Cardiac muscle cell (in vitro differentiated cells and primary cell): ENCODE measurements at regions not wholly inside any gene's neighbourhood (a gene's known extent, or its start where the extent isn't known, plus 50 kb on each side); places are given as distances from the start of the nearest gene placed in this dataset.

Experiments used
- DNase-seq, 2 donors: peaks; one replicate each; pipeline versions ENCODE4 v3.0.0 to v3.0.0-alpha.2; 2010 to 2017; ENCODE audit warnings: low read depth in 1 of 2, low spot score in 1 of 2
- H3K27ac ChIP-seq: fragments of 200-600 bp; sonication (generic); 2 replicates; pipeline ENCODE4 v1.5.1; 2016
- H3K27me3 ChIP-seq: fragments of 200-600 bp; sonication (generic); 2 replicates; pipeline ENCODE4 v1.6.0; 2016; ENCODE audit warnings: control low read depth
- H3K36me3 ChIP-seq: fragments of 200-600 bp; sonication (generic); 2 replicates; pipeline ENCODE4 v1.5.1; 2016; ENCODE audit warnings: control low read depth
- H3K4me1 ChIP-seq: fragments of 200-600 bp; sonication (generic); 2 replicates; pipeline ENCODE4 v1.8.1; 2017; ENCODE audit warnings: low read depth, mild to moderate bottlenecking, mixed run types
- H3K4me3 ChIP-seq: fragments of 200-600 bp; sonication (generic); 2 replicates; pipeline ENCODE4 v1.5.1; 2016; ENCODE audit warnings: mild to moderate bottlenecking
- H3K9me3 ChIP-seq: fragments of 200-600 bp; sonication (generic); 2 replicates; pipeline ENCODE4 v1.5.1; 2017; ENCODE audit warnings: low read depth, mild to moderate bottlenecking, control low read depth
- CTCF ChIP-seq: IDR thresholded peaks from 2 replicates; pipeline ENCODE4 v1.5.1; 2012; ENCODE audit warnings: low read depth, mild to moderate bottlenecking, low read length

GRCh38 chr10:21172542-21172929 is 275.4 kb upstream of the NEBL start:
- Histone ChIP-seq H3K4me3 (peak overlapping the region; percentile 78), H3K36me3 (no peaks in the 10 kb centered on the region), H3K27ac (no peak overlapping the region), H3K4me1 (no peaks in the 10 kb centered on the region), H3K9me3 (no peaks in the 10 kb centered on the region), H3K27me3 (peaks cover 19% of the 10 kb centered on the region)
- DNase-seq = no peak
- no peak for TF ChIP-seq CTCF

- no peak for TF ChIP-seq CTCF
- Histone ChIP-seq H3K36me3 (no peaks in the 10 kb centered on the region), H3K4me1 (no peaks in the 10 kb centered on the region), H3K27me3 (peaks cover 19% of the 10 kb centered on the region), H3K27ac (no peak overlapping the region), H3K9me3 (no peaks in the 10 kb centered on the region), H3K4me3 (no peak overlapping the region)
- DNase-seq = no peak
Measured at GRCh38 chr10:21171936-21172541, 274.9 kb upstream of the NEBL start.

GRCh38 chr10:21171197-21171935 is 274.3 kb upstream of the NEBL start:
- Histone ChIP-seq H3K9me3 (no peaks in the 10 kb centered on the region), H3K36me3 (no peaks in the 10 kb centered on the region), H3K27me3 (peaks cover 15% of the 10 kb centered on the region), H3K4me3 (no peak overlapping the region), H3K27ac (no peak overlapping the region), H3K4me1 (no peaks in the 10 kb centered on the region)
- DNase-seq = no peak
- TF ChIP-seq CTCF = peak; percentile 29

- H3K27me3 ChIP-seq = peaks cover 5% of the 10 kb centered on the region
- H3K4me3 ChIP-seq = no peak overlapping the region
- no peak for DNase-seq
- H3K27ac ChIP-seq = no peak overlapping the region
- H3K4me1 ChIP-seq = no peaks in the 10 kb centered on the region
- H3K9me3 ChIP-seq = no peaks in the 10 kb centered on the region
- no peaks in the 10 kb centered on the region for H3K36me3 ChIP-seq
- no peak for TF ChIP-seq CTCF
Measured at GRCh38 chr10:21170216-21170615, 273.1 kb upstream of the NEBL start.

- H3K27ac ChIP-seq = no peak overlapping the region
Measured at GRCh38 chr10:21169271-21169670, 272.2 kb upstream of the NEBL start.

More at GRCh38 chr10:21169271-21169670, 272.2 kb upstream of the NEBL start:
- DNase-seq = no peak
- Histone ChIP-seq H3K36me3 (no peaks in the 10 kb centered on the region), H3K9me3 (no peaks in the 10 kb centered on the region), H3K4me3 (no peak overlapping the region), H3K27me3 (peaks cover 4% of the 10 kb centered on the region), H3K4me1 (no peaks in the 10 kb centered on the region)
- no peak for TF ChIP-seq CTCF
